Vagina (tissue), 2 donors: ENCODE measurements at regions not wholly inside any gene's neighbourhood (a gene's known extent, or its start where the extent isn't known, plus 50 kb on each side); places are given as distances from the start of the nearest gene placed in this dataset.

Experiments used
- DNase-seq, 2 donors: peaks; one replicate each; pipeline ENCODE4 v3.0.0-alpha.2; 2017; ENCODE audit errors: extremely low spot score in 2 of 2
- H3K27ac ChIP-seq: fragments of 200-600 bp; sonication (generic); one replicate; pipeline ENCODE4 v1.5.1; 2019
- H3K27me3 ChIP-seq: fragments of 200-600 bp; sonication (generic); one replicate; pipeline ENCODE4 v1.5.1; 2019
- H3K36me3 ChIP-seq, 2 donors: fragments of 200-600 bp; sonication (generic); one replicate each; pipeline ENCODE4 v1.5.1; 2017 to 2019
- H3K4me1 ChIP-seq: fragments of 200-600 bp; sonication (generic); one replicate; pipeline ENCODE4 v1.5.1; 2019
- H3K4me3 ChIP-seq, 2 donors: fragments of 200-600 bp; sonication (generic); 1 replicate in 1 of 2; 2 replicates in 1 of 2; pipeline ENCODE4 v1.5.1; 2016 to 2019
- H3K9me3 ChIP-seq: fragments of 200-600 bp; sonication (generic); one replicate; pipeline ENCODE4 v1.5.1; 2019
- POLR2A ChIP-seq, 2 donors: fragments of 450-650 bp; IDR thresholded peaks; one replicate each; pipeline ENCODE4 v1.6.1; 2017; ENCODE audit warnings: antibody characterized with exemption in 2 of 2, mild to moderate bottlenecking in 2 of 2, moderate library complexity in 2 of 2
- POLR2AphosphoS5 ChIP-seq, 2 donors: sonication (generic); formaldehyde crosslinking; IDR thresholded peaks; one replicate each; pipeline ENCODE4 v1.9.0; 2017; ENCODE audit warnings: antibody characterized with exemption in 2 of 2, mild to moderate bottlenecking in 2 of 2, low read depth in 1 of 2; ENCODE audit not compliant: insufficient read depth in 1 of 2
- intact Hi-C: fragments of 100-400 bp; cut with DNase I; formaldehyde crosslinking; loops from one replicate; pipeline ENCODE4 v1.15.1; 2023
- TF ChIP-seq, protein P1 (sequence below), 3 experiments: fragments of 450-650 bp in 2 of 3; fragments of 200-600 bp in 1 of 3; sonication (generic) in 1 of 3; IDR thresholded peaks; one replicate each; pipeline ENCODE4 v1.5.1; 2017 to 2019; ENCODE audit warnings: antibody characterized with exemption in 3 of 3, mild to moderate bottlenecking in 2 of 3, moderate library complexity in 2 of 3

DNA sequence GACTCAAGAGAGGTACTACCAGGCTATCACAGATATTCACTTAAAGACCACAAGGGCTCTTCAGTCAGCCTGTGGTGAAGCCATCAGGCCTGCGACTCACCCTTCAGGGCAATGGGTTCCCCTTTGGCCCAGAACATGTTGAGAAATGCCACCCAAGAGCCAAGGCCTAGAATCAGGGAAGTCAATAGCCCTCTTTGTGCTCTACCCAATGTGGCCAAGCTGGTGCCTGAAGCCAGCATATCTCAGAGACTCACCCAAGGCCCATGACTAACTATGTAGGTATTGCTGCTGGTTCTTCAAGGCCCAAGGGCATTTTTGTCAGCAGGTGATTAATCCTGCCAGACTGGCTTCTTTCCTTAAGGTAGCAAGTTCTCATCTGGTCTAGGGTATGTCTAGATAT is 338.9 kb upstream of the SETBP1 start:
- Histone ChIP-seq H3K9me3 (no peaks in the 10 kb centered on the region), H3K27ac (no peak overlapping the region), H3K4me3 (no peak overlapping the region), H3K27me3 (no peaks in the 10 kb centered on the region), H3K4me1 (no peaks in the 10 kb centered on the region), H3K36me3 (no peaks in the 10 kb centered on the region)
- intact Hi-C loops, result no loop called here
- DNase-seq, result no peak
- TF ChIP-seq POLR2AphosphoS5 (IDR thresholded peaks at IDR 0.05; ENCODE audit: insufficient read depth in 1 of 2, low read depth in 1 of 2) (no peak), POLR2A (IDR thresholded peaks at IDR 0.05) (no peak)
- TF ChIP-seq, protein P1, sequence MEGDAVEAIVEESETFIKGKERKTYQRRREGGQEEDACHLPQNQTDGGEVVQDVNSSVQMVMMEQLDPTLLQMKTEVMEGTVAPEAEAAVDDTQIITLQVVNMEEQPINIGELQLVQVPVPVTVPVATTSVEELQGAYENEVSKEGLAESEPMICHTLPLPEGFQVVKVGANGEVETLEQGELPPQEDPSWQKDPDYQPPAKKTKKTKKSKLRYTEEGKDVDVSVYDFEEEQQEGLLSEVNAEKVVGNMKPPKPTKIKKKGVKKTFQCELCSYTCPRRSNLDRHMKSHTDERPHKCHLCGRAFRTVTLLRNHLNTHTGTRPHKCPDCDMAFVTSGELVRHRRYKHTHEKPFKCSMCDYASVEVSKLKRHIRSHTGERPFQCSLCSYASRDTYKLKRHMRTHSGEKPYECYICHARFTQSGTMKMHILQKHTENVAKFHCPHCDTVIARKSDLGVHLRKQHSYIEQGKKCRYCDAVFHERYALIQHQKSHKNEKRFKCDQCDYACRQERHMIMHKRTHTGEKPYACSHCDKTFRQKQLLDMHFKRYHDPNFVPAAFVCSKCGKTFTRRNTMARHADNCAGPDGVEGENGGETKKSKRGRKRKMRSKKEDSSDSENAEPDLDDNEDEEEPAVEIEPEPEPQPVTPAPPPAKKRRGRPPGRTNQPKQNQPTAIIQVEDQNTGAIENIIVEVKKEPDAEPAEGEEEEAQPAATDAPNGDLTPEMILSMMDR (IDR thresholded peaks at IDR 0.05), result no peak

DNA sequence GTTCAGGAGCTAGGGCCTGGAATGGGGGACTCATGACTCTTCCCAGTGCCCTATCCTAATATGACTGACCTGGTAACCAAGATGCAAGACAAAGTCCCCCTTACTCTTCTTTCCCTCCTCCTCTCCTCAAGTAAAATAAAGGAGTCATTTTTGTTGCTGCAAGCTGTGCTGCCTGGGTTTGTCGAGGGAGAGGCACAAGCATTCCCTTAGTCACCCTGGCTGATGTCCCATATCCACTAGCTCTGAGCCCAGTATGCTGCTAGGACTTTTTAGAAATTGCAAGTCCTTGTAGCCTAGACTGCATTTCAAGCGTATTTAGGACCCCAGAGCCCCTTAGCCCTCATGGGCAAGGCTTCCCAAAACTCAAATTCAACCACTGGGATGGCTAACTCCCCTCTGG is 338.5 kb upstream of the SETBP1 start:
- H3K27ac ChIP-seq, result no peak overlapping the region

DNA sequence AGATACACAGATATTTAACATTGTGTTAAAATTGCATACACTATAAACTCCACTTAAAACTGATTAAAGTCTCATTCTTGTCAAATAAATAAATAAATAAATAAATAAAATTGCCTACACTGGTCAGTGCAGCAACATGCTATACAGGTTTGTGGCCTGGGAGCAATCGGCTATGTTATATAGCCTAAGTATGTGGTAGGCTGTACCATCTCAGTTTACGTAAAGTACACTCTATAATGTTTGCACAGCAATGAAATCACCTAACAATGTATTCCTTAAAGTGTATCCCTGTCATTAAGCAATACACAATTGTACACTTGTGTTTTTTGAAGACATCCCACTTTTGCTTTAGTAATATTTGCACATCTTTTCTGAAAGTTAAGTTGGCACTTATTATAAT is 337.7 kb upstream of the SETBP1 start:
- TF ChIP-seq, protein P1 (IDR thresholded peaks at IDR 0.05), result no peak
- TF ChIP-seq POLR2AphosphoS5 (IDR thresholded peaks at IDR 0.05; ENCODE audit: insufficient read depth in 1 of 2, low read depth in 1 of 2) (no peak), POLR2A (IDR thresholded peaks at IDR 0.05) (no peak)
- intact Hi-C loops, result no loop called here
- Histone ChIP-seq H3K27ac (no peak overlapping the region), H3K36me3 (no peaks in the 10 kb centered on the region), H3K9me3 (no peaks in the 10 kb centered on the region), H3K4me3 (no peak overlapping the region), H3K4me1 (no peaks in the 10 kb centered on the region), H3K27me3 (no peaks in the 10 kb centered on the region)
- DNase-seq, result no peak

More for the DNA sequence above, 338.5 kb upstream of the SETBP1 start:
- Histone ChIP-seq H3K36me3 (no peaks in the 10 kb centered on the region), H3K4me3 (no peak overlapping the region), H3K27me3 (no peaks in the 10 kb centered on the region), H3K4me1 (no peaks in the 10 kb centered on the region), H3K9me3 (no peaks in the 10 kb centered on the region)
- no peak for DNase-seq
- no peak for TF ChIP-seq POLR2A (IDR thresholded peaks at IDR 0.05)
- TF ChIP-seq POLR2AphosphoS5 (IDR thresholded peaks at IDR 0.05; ENCODE audit: insufficient read depth in 1 of 2, low read depth in 1 of 2), result no peak
- TF ChIP-seq, protein P1 (IDR thresholded peaks at IDR 0.05), result no peak
- intact Hi-C loops, result no loop called here

DNA sequence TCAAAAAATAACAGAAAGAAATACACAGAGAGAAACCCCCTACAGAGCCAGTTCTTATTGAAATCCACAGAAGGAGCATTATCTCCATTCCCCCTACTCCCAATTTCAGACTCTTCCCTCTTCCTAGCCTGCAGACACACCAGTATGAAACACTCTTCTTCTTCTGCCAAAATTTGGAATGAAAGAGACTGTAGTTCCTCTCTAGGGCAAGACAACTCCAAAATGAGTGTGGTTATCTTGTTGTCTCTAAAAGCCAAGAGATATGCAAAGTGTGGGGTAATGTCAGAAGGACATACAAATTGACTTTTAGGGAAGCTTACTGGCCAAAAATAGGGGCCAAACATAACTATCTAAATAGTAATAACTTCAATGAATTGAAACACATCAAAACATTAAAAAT is 337.1 kb upstream of the SETBP1 start:
- intact Hi-C loops, result no loop called here
- TF ChIP-seq POLR2A (IDR thresholded peaks at IDR 0.05), result no peak
- no peak for TF ChIP-seq POLR2AphosphoS5 (IDR thresholded peaks at IDR 0.05; ENCODE audit: insufficient read depth in 1 of 2, low read depth in 1 of 2)
- TF ChIP-seq, protein P1 (IDR thresholded peaks at IDR 0.05), result no peak
- H3K27me3 ChIP-seq, result no peaks in the 10 kb centered on the region

DNA sequence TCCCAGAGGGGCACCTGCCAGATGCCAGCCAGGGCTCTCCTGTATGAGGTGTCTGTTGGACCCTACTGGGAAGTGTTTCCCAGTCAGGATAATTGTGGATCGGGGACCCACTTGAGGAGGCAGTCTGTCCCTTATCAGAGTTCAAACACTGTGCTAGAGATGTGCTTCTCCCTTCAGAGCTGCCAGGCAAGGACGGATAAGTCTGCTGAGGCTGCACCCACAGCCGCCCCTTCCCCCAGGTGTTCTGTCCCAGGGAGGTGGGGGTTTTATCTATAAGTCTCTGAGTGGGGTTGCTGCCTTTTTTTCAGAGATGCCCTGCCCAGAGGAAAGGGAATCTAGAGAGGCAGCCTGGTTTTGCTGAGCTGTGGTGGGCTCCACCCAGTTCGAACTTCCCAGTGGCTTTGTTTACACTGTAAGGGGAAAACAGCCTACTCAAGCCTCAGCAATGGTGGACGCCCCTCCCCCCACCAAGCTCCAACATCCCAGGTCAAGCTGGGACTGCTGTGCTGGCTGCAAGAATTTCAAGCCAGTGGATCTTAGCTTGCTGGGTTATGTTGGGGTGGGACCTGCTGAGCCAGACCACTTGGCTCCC is 324.0 kb upstream of the SETBP1 start:
- DNase-seq, result no peak
- no peak overlapping the region for H3K4me3 ChIP-seq
- no peak overlapping the region for H3K27ac ChIP-seq
- TF ChIP-seq, protein P1 (IDR thresholded peaks at IDR 0.05), result no peak
- no peak for TF ChIP-seq POLR2A (IDR thresholded peaks at IDR 0.05)
- no peak for TF ChIP-seq POLR2AphosphoS5 (IDR thresholded peaks at IDR 0.05; ENCODE audit: insufficient read depth in 1 of 2, low read depth in 1 of 2)
- H3K36me3 ChIP-seq, result no peaks in the 10 kb centered on the region
- H3K4me1 ChIP-seq, result no peaks in the 10 kb centered on the region
- H3K27me3 ChIP-seq, result no peaks in the 10 kb centered on the region
- intact Hi-C loops, result no loop called here
- no peaks in the 10 kb centered on the region for H3K9me3 ChIP-seq

More for the DNA sequence above, 337.1 kb upstream of the SETBP1 start:
- H3K36me3 ChIP-seq, result no peaks in the 10 kb centered on the region
- no peaks in the 10 kb centered on the region for H3K4me1 ChIP-seq
- DNase-seq, result no peak
- no peaks in the 10 kb centered on the region for H3K9me3 ChIP-seq
- no peak overlapping the region for H3K4me3 ChIP-seq
- no peak overlapping the region for H3K27ac ChIP-seq
